Spleen (tissue), 11 donors: ENCODE measurements at regions not wholly inside any gene's neighbourhood (a gene's known extent, or its start where the extent isn't known, plus 50 kb on each side); places are given as distances from the start of the nearest gene placed in this dataset.

Experiments used
- DNase-seq: peaks from one replicate; pipeline ENCODE4 v3.0.0-alpha.2; 2020
- H3K27ac ChIP-seq, 8 donors: fragments of 200-600 bp; sonication (generic) in 7 of 8; 1 replicate in 4 of 8; 2 replicates in 4 of 8; pipeline versions ENCODE4 v1.5.0 to v1.8.0; 2016 to 2021; ENCODE audit warnings: inconsistent platforms in 4 of 8, mild to moderate bottlenecking in 4 of 8, moderate library complexity in 1 of 8
- H3K27me3 ChIP-seq, 7 donors: fragments of 200-600 bp; sonication (generic) in 6 of 7; replicated peaks in 1 of 7; 1 replicate in 4 of 7; 2 replicates in 3 of 7; pipeline versions ENCODE4 v1.5.0 to v1.8.0; 2016 to 2021; ENCODE audit warnings: inconsistent platforms in 3 of 7, mild to moderate bottlenecking in 1 of 7
- H3K36me3 ChIP-seq, 6 donors: fragments of 200-600 bp; sonication (generic) in 5 of 6; 1 replicate in 4 of 6; 2 replicates in 2 of 6; pipeline versions ENCODE4 v1.5.0 to v1.8.0; 2016 to 2021; ENCODE audit warnings: inconsistent platforms in 2 of 6
- H3K4me1 ChIP-seq, 6 donors: fragments of 200-600 bp; sonication (generic) in 5 of 6; 1 replicate in 3 of 6; 2 replicates in 3 of 6; pipeline versions ENCODE4 v1.5.0 to v1.8.0; 2016 to 2021; ENCODE audit warnings: inconsistent platforms in 3 of 6
- H3K4me3 ChIP-seq, 8 donors: fragments of 200-600 bp; sonication (generic) in 7 of 8; 1 replicate in 4 of 8; 2 replicates in 4 of 8; pipeline versions ENCODE4 v1.5.0 to v1.8.0; 2016 to 2021; ENCODE audit warnings: inconsistent platforms in 4 of 8, mild to moderate bottlenecking in 4 of 8, moderate library complexity in 2 of 8
- H3K9me3 ChIP-seq, 8 donors: fragments of 200-600 bp; sonication (generic) in 7 of 8; 1 replicate in 4 of 8; 2 replicates in 4 of 8; pipeline versions ENCODE4 v1.5.0 to v1.8.0; 2016 to 2021; ENCODE audit warnings: inconsistent platforms in 4 of 8
- CTCF ChIP-seq, 11 experiments: fragments of 200-600 bp in 7 of 11; fragments of 450-650 bp in 4 of 11; sonication (generic) in 4 of 11; IDR thresholded peaks in 8 of 11; conservative IDR thresholded peaks in 3 of 11; 1 replicate in 7 of 11; 2 replicates in 4 of 11; pipeline versions ENCODE4 v1.4.0 to v1.8.0; 2016 to 2021; ENCODE audit warnings: antibody characterized with exemption in 11 of 11, inconsistent platforms in 4 of 11, mild to moderate bottlenecking in 1 of 11
- POLR2A ChIP-seq, 3 donors: fragments of 450-650 bp; IDR thresholded peaks; one replicate each; pipeline ENCODE4 v1.5.1; 2017; ENCODE audit warnings: antibody characterized with exemption in 3 of 3, mild to moderate bottlenecking in 1 of 3
- POLR2AphosphoS5 ChIP-seq, 3 donors: sonication (generic); formaldehyde crosslinking; IDR thresholded peaks; one replicate each; pipeline ENCODE4 v1.5.1; 2017; ENCODE audit warnings: antibody characterized with exemption in 3 of 3
- WGBS, 5 donors: extraction: QIAGEN DNeasy Blood & Tissue Kit in 3 of 5; methylation state at CpG; one replicate each; pipeline versions ENCODE4 v1.1.5 to v1.1.7; 2013 to 2018; 5-methylcytosine and 5-hydroxymethylcytosine counted together
- intact Hi-C: fragments of 100-400 bp; cut with DNase I; formaldehyde crosslinking; loops from one replicate; pipeline ENCODE4 v1.15.0; 2023; ENCODE audit warnings: low total_unique reads
- donor health status: healthy with polysubstance abuse.
- donor health status: DM: no; HTN: no; CAD: no; lungs with moderate emphysema.
- donor health status: DM: no; HTN: no; CAD: no.
- donor health status: Bipolar disorder and iron deficiency.
- donor health status: healthy.
- donor health status: DM: no; HTN: no; CAD: no.
- donor health status: DM: yes; HTN: yes; CAD: no.

- no peak overlapping the region for H3K27ac ChIP-seq
- intact Hi-C loops = no loop called here
- no peak overlapping the region for H3K4me3 ChIP-seq
- WGBS, 5 donors = 80 to 89% (median 84%) methylated on average over 9 of the region's 9 CpGs
- no peak for TF ChIP-seq CTCF (IDR thresholded peaks at IDR 0.05 in 8 of 11, conservative IDR thresholded peaks at IDR 0.05 in 3 of 11)
- no peak for TF ChIP-seq POLR2AphosphoS5 (IDR thresholded peaks at IDR 0.05)
- TF ChIP-seq POLR2A (IDR thresholded peaks at IDR 0.05) = no peak
- peaks cover 0 to 3% (median 0%) of the 10 kb centered on the region in 8 donors for H3K9me3 ChIP-seq
- no peaks in the 10 kb centered on the region for H3K27me3 ChIP-seq
- DNase-seq = no peak
- H3K4me1 ChIP-seq = no peaks in the 10 kb centered on the region
- H3K36me3 ChIP-seq = no peaks in the 10 kb centered on the region
These were observed 113.1 kb downstream of the FOXA2 start for GRCh38 chr20:22471156-22471836.

GRCh38 chr20:22470620-22471026 lies 113.7 kb downstream of the FOXA2 start:
- Histone ChIP-seq H3K27me3 (no peaks in the 10 kb centered on the region), H3K27ac (no peak overlapping the region), H3K4me3 (no peak overlapping the region), H3K36me3 (no peaks in the 10 kb centered on the region), H3K9me3 (peaks cover 0 to 3% (median 0%) of the 10 kb centered on the region in 8 donors), H3K4me1 (no peaks in the 10 kb centered on the region)
- 70 to 89% (median 84%) methylated on average over 1 of the region's 1 CpG for WGBS, 5 donors
- intact Hi-C loops = no loop called here
- TF ChIP-seq POLR2AphosphoS5 (IDR thresholded peaks at IDR 0.05) (no peak), CTCF (IDR thresholded peaks at IDR 0.05 in 8 of 11, conservative IDR thresholded peaks at IDR 0.05 in 3 of 11) (no peak), POLR2A (IDR thresholded peaks at IDR 0.05) (no peak)
- DNase-seq = no peak

GRCh38 chr20:22466447-22467171 lies 117.8 kb downstream of the FOXA2 start:
- Histone ChIP-seq H3K4me3 (no peak overlapping the region), H3K36me3 (no peaks in the 10 kb centered on the region), H3K4me1 (no peaks in the 10 kb centered on the region), H3K27me3 (peaks cover 0 to 10% (median 0%) of the 10 kb centered on the region in 7 donors), H3K27ac (no peak overlapping the region), H3K9me3 (no peaks in the 10 kb centered on the region)
- WGBS, 5 donors = 44 to 61% (median 54%) methylated on average over 7 of the region's 7 CpGs
- no peak for TF ChIP-seq POLR2AphosphoS5 (IDR thresholded peaks at IDR 0.05)
- TF ChIP-seq POLR2A (IDR thresholded peaks at IDR 0.05) = no peak
- no peak for TF ChIP-seq CTCF (IDR thresholded peaks at IDR 0.05 in 8 of 11, conservative IDR thresholded peaks at IDR 0.05 in 3 of 11)
- intact Hi-C loops = no loop called here
- DNase-seq = no peak
